GM23338 (cell line): ENCODE measurements at regions not wholly inside any gene's neighbourhood (a gene's known extent, or its start where the extent isn't known, plus 50 kb on each side); places are given as distances from the start of the nearest gene placed in this dataset.

Source experiments
- ATAC-seq: fragments of 200-7000 bp; cut with Tn5 transposase; 3 replicates; pipeline ENCODE4 v1.9.1; 2020
- DNase-seq: peaks from one replicate; pipeline ENCODE4 v3.0.0-alpha.2; 2015; ENCODE audit warnings: low spot score
- H2AFZ ChIP-seq: fragments of 200-600 bp; sonication (generic); 2 replicates; pipeline ENCODE4 v1.8.0; 2016; ENCODE audit warnings: antibody characterized with exemption, mild to moderate bottlenecking, moderate library complexity
- H3F3A ChIP-seq: fragments of 200-600 bp; sonication (generic); replicated peaks from 2 replicates; pipeline ENCODE4 v1.8.0; 2017; ENCODE audit warnings: antibody characterized with exemption, mixed run types, low read depth
- H3K27ac ChIP-seq: fragments of 200-600 bp; sonication (generic); 2 replicates; pipeline ENCODE4 v1.6.1; 2016; ENCODE audit warnings: low read depth
- H3K27me3 ChIP-seq: fragments of 200-600 bp; sonication (generic); 2 replicates; pipeline ENCODE4 v1.8.0; 2016; ENCODE audit warnings: mild to moderate bottlenecking, mixed run types, moderate library complexity; ENCODE audit not compliant: insufficient read depth
- H3K36me3 ChIP-seq: fragments of 200-600 bp; sonication (generic); 2 replicates; pipeline ENCODE4 v1.8.0; 2016; ENCODE audit warnings: mild to moderate bottlenecking; ENCODE audit not compliant: insufficient read depth
- H3K4me1 ChIP-seq: fragments of 200-600 bp; sonication (generic); 2 replicates; pipeline ENCODE4 v1.8.0; 2016; ENCODE audit warnings: mild to moderate bottlenecking, moderate library complexity; ENCODE audit not compliant: insufficient read depth
- H3K4me2 ChIP-seq: fragments of 200-600 bp; sonication (generic); 2 replicates; pipeline ENCODE4 v1.7.1; 2017; ENCODE audit warnings: mixed run types
- H3K4me3 ChIP-seq: fragments of 200-600 bp; sonication (generic); 2 replicates; pipeline ENCODE4 v1.6.1; 2016; ENCODE audit warnings: mixed run types
- H3K79me2 ChIP-seq: fragments of 200-600 bp; sonication (generic); replicated peaks from 2 replicates; pipeline ENCODE4 v1.8.0; 2017; ENCODE audit warnings: mild to moderate bottlenecking; ENCODE audit not compliant: insufficient read depth
- H3K9me2 ChIP-seq: fragments of 200-600 bp; sonication (generic); 2 replicates; pipeline ENCODE4 v1.8.0; 2017; ENCODE audit not compliant: insufficient read depth
- H4K20me1 ChIP-seq: fragments of 200-600 bp; sonication (generic); replicated peaks from 2 replicates; pipeline ENCODE4 v1.8.0; 2017; ENCODE audit warnings: mild to moderate bottlenecking; ENCODE audit not compliant: insufficient read depth
- H3K27ac Mint-ChIP-seq: 2 replicates; pipeline ENCODE4 v1.8.0; 2020; ENCODE audit warnings: inconsistent platforms, mild to moderate bottlenecking, moderate library complexity, mixed read lengths
- H3K27me3 Mint-ChIP-seq: 3 replicates; pipeline ENCODE4 v1.8.0; 2022; ENCODE audit warnings: low read depth, mild to moderate bottlenecking, moderate library complexity, mixed read lengths, inconsistent platforms; ENCODE audit not compliant: insufficient read depth, poor library complexity
- H3K36me3 Mint-ChIP-seq: 3 replicates; pipeline ENCODE4 v1.8.0; 2021; ENCODE audit warnings: low read depth, mild to moderate bottlenecking, inconsistent platforms, moderate library complexity, mixed read lengths
- H3K4me1 Mint-ChIP-seq: 3 replicates; pipeline ENCODE4 v1.8.0; 2020; ENCODE audit warnings: mild to moderate bottlenecking, inconsistent platforms, mixed read lengths
- H3K4me3 Mint-ChIP-seq: 3 replicates; pipeline ENCODE4 v1.8.0; 2021; ENCODE audit warnings: moderate library complexity, mild to moderate bottlenecking, inconsistent platforms, mixed read lengths
- H3K9me3 Mint-ChIP-seq: 3 replicates; pipeline ENCODE4 v1.8.0; 2020; ENCODE audit warnings: moderate library complexity, mild to moderate bottlenecking, inconsistent platforms, mixed read lengths
- CREB1 ChIP-seq: fragments of 250-450 bp; sonication (Bioruptor Pico); IDR thresholded peaks from 2 replicates; pipeline ENCODE4 v1.5.0; 2020; ENCODE audit warnings: low read depth, mild to moderate bottlenecking, moderate library complexity
- CTCF ChIP-seq, 2 experiments: fragments of 200-600 bp in 1 of 2; sonication (generic) in 1 of 2; conservative IDR thresholded peaks; 2 replicates each; pipeline versions ENCODE4 v1.5.1 to v1.6.1; 2016 to 2017; ENCODE audit warnings: antibody characterized with exemption in 2 of 2, low read depth in 2 of 2, mild to moderate bottlenecking in 2 of 2, moderate library complexity in 1 of 2
- ETS1 ChIP-seq: IDR thresholded peaks from 2 replicates; pipeline ENCODE4 v1.6.1; 2016; ENCODE audit warnings: antibody characterized with exemption
- EZH2 ChIP-seq: fragments of 200-600 bp; sonication (generic); IDR thresholded peaks from one replicate; pipeline ENCODE4 v1.8.0; 2017; ENCODE audit warnings: antibody characterized with exemption, mild to moderate bottlenecking, low read depth; ENCODE audit not compliant: unreplicated experiment
- EZH2phosphoT487 ChIP-seq: fragments of 200-600 bp; sonication (generic); IDR thresholded peaks from one replicate; pipeline ENCODE4 v1.8.1; 2018; ENCODE audit warnings: antibody characterized with exemption; ENCODE audit not compliant: unreplicated experiment
- JUNB ChIP-seq: IDR thresholded peaks from one replicate; pipeline ENCODE4 v1.6.1; 2016; ENCODE audit warnings: antibody characterized with exemption; ENCODE audit not compliant: unreplicated experiment
- NANOG ChIP-seq: IDR thresholded peaks from 2 replicates; pipeline ENCODE4 v1.6.1; 2016; ENCODE audit warnings: antibody characterized with exemption, borderline replicate concordance
- POLR2AphosphoS5 ChIP-seq: IDR thresholded peaks from 2 replicates; pipeline ENCODE4 v1.6.1; 2016; ENCODE audit warnings: antibody characterized with exemption, low read depth
- STAT1 ChIP-seq: IDR thresholded peaks from one replicate; pipeline ENCODE4 v1.6.1; 2016; ENCODE audit warnings: antibody characterized with exemption; ENCODE audit not compliant: unreplicated experiment
- ZNF114 ChIP-seq: fragments of 250-450 bp; sonication (Bioruptor Pico); IDR thresholded peaks from 2 replicates; pipeline ENCODE4 v1.5.0; 2020; ENCODE audit warnings: mild to moderate bottlenecking, moderate library complexity
- ZNF331 ChIP-seq: fragments of 250-450 bp; sonication (Bioruptor Pico); IDR thresholded peaks from 2 replicates; pipeline ENCODE4 v1.5.0; 2020; ENCODE audit warnings: low read depth, mild to moderate bottlenecking, moderate library complexity
- ZNF462 ChIP-seq: fragments of 250-450 bp; sonication (Bioruptor Pico); IDR thresholded peaks from 2 replicates; pipeline ENCODE4 v1.5.0; 2020; ENCODE audit warnings: mild to moderate bottlenecking, moderate library complexity
- TF ChIP-seq, protein P1 (sequence below): IDR thresholded peaks from one replicate; pipeline ENCODE4 v1.6.1; 2018; ENCODE audit warnings: antibody characterized with exemption; ENCODE audit not compliant: unreplicated experiment

- H3K9me3 Mint-ChIP-seq, result no peaks in the 10 kb centered on the region
- no peaks in the 10 kb centered on the region; the same call in 2 of the 3 replicates for H3K36me3 Mint-ChIP-seq
- TF ChIP-seq STAT1 (no peak), JUNB (no peak), EZH2phosphoT487 (no peak), NANOG (no peak), ZNF462 (no peak), POLR2AphosphoS5 (no peak), ZNF114 (no peak), CREB1 (CRISPR knock-in tag) (no peak), EZH2 (no peak), ETS1 (no peak), CTCF (conservative IDR thresholded peaks at IDR 0.05; ENCODE audit: low read depth in 2 of 2) (no peak), ZNF331 (CRISPR knock-in tag) (no peak)
- TF ChIP-seq, protein P1, sequence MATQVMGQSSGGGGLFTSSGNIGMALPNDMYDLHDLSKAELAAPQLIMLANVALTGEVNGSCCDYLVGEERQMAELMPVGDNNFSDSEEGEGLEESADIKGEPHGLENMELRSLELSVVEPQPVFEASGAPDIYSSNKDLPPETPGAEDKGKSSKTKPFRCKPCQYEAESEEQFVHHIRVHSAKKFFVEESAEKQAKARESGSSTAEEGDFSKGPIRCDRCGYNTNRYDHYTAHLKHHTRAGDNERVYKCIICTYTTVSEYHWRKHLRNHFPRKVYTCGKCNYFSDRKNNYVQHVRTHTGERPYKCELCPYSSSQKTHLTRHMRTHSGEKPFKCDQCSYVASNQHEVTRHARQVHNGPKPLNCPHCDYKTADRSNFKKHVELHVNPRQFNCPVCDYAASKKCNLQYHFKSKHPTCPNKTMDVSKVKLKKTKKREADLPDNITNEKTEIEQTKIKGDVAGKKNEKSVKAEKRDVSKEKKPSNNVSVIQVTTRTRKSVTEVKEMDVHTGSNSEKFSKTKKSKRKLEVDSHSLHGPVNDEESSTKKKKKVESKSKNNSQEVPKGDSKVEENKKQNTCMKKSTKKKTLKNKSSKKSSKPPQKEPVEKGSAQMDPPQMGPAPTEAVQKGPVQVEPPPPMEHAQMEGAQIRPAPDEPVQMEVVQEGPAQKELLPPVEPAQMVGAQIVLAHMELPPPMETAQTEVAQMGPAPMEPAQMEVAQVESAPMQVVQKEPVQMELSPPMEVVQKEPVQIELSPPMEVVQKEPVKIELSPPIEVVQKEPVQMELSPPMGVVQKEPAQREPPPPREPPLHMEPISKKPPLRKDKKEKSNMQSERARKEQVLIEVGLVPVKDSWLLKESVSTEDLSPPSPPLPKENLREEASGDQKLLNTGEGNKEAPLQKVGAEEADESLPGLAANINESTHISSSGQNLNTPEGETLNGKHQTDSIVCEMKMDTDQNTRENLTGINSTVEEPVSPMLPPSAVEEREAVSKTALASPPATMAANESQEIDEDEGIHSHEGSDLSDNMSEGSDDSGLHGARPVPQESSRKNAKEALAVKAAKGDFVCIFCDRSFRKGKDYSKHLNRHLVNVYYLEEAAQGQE, result no peak
- ATAC-seq (no peak), DNase-seq (no peak)
- H2AFZ ChIP-seq, result no peak overlapping the region
- no peak overlapping the region for H3K27ac Mint-ChIP-seq
- no peaks in the 10 kb centered on the region for H3K4me1 ChIP-seq
- H3K4me3 ChIP-seq, result no peak overlapping the region
- H4K20me1 ChIP-seq, result no peaks in the 10 kb centered on the region
- no peaks in the 10 kb centered on the region for H3K27me3 ChIP-seq
- no peaks in the 10 kb centered on the region for H3K27me3 Mint-ChIP-seq
- no peaks in the 10 kb centered on the region for H3K79me2 ChIP-seq
- H3K9me2 ChIP-seq, result no peaks in the 10 kb centered on the region; the same call in 1 of the 2 replicates
- H3F3A ChIP-seq, result no peaks in the 10 kb centered on the region
- no peaks in the 10 kb centered on the region for H3K36me3 ChIP-seq
- H3K4me1 Mint-ChIP-seq, result no peaks in the 10 kb centered on the region
- no peak overlapping the region for H3K4me2 ChIP-seq
- no peak overlapping the region for H3K4me3 Mint-ChIP-seq
- H3K27ac ChIP-seq, result no peak overlapping the region
These were observed 1223.2 kb downstream of the RAPGEF2 start for GRCh38 chr4:160326110-160326509.
